Prostate gland (tissue), 2 donors: ENCODE measurements at regions not wholly inside any gene's neighbourhood (a gene's known extent, or its start where the extent isn't known, plus 50 kb on each side); places are given as distances from the start of the nearest gene placed in this dataset.

Experiments used
- DNase-seq: peaks from one replicate; pipeline ENCODE4 v3.0.0-alpha.2; 2019; ENCODE audit warnings: low spot score
- H3K27ac ChIP-seq, 2 donors: fragments of 200-600 bp; sonication (generic); 2 replicates each; pipeline ENCODE4 v1.5.1; 2017 to 2019
- H3K27me3 ChIP-seq: fragments of 200-600 bp; sonication (generic); replicated peaks from 2 replicates; pipeline ENCODE4 v1.5.1; 2019; ENCODE audit not compliant: insufficient read depth
- H3K36me3 ChIP-seq, 2 donors: fragments of 200-600 bp; sonication (generic); 1 replicate in 1 of 2; 2 replicates in 1 of 2; pipeline versions ENCODE4 v1.5.1 to v1.8.1; 2017 to 2019
- H3K4me1 ChIP-seq: fragments of 200-600 bp; sonication (generic); replicated peaks from 2 replicates; pipeline ENCODE4 v1.5.1; 2019
- H3K4me3 ChIP-seq, 2 donors: fragments of 200-600 bp; sonication (generic); 2 replicates each; pipeline ENCODE4 v1.5.1; 2017 to 2019
- H3K9me3 ChIP-seq: fragments of 200-600 bp; sonication (generic); 2 replicates; pipeline ENCODE4 v1.5.1; 2017
- CTCF ChIP-seq, 4 experiments: fragments of 200-600 bp in 2 of 4; fragments of 450-650 bp in 2 of 4; sonication (generic) in 2 of 4; IDR thresholded peaks; 1 replicate in 3 of 4; 2 replicates in 1 of 4; pipeline ENCODE4 v1.5.1; 2016 to 2019; ENCODE audit warnings: antibody characterized with exemption in 4 of 4, mild to moderate bottlenecking in 2 of 4, moderate library complexity in 2 of 4
- POLR2A ChIP-seq: fragments of 450-650 bp; IDR thresholded peaks from one replicate; pipeline ENCODE4 v1.6.1; 2016; ENCODE audit warnings: antibody characterized with exemption, mild to moderate bottlenecking
- POLR2AphosphoS5 ChIP-seq: sonication (generic); formaldehyde crosslinking; IDR thresholded peaks from one replicate; pipeline ENCODE4 v1.6.1; 2017; ENCODE audit warnings: antibody characterized with exemption
- WGBS: methylation state at CpG from one replicate; pipeline ENCODE4 v1.1.5; 2018; 5-methylcytosine and 5-hydroxymethylcytosine counted together
- intact Hi-C: fragments of 100-400 bp; cut with DNase I; formaldehyde crosslinking; loops from one replicate; pipeline ENCODE4 v1.14.2; 2022

GRCh38 chr3:106913966-106914365, 463.3 kb upstream of the CCDC54 start:
- no peaks in the 10 kb centered on the region for H3K27me3 ChIP-seq
- TF ChIP-seq POLR2A (no peak), CTCF (IDR thresholded peaks at IDR 0.05) (no peak), POLR2AphosphoS5 (no peak)
- H3K4me1 ChIP-seq: no peaks in the 10 kb centered on the region
- no peak overlapping the region for H3K27ac ChIP-seq
- no peak for DNase-seq
- H3K4me3 ChIP-seq: no peak overlapping the region
- H3K9me3 ChIP-seq: no peaks in the 10 kb centered on the region
- intact Hi-C loops: no loop called here
- no peaks in the 10 kb centered on the region for H3K36me3 ChIP-seq
- 93% methylated on average over 4 of the region's 4 CpGs for WGBS

GRCh38 chr3:106920609-106921008, 456.6 kb upstream of the CCDC54 start:
- DNase-seq: no peak
- H3K27me3 ChIP-seq: no peaks in the 10 kb centered on the region
- H3K4me1 ChIP-seq: no peaks in the 10 kb centered on the region
- no peaks in the 10 kb centered on the region for H3K36me3 ChIP-seq
- no peak overlapping the region for H3K4me3 ChIP-seq
- intact Hi-C loops: no loop called here
- no peak overlapping the region for H3K27ac ChIP-seq
- TF ChIP-seq CTCF (IDR thresholded peaks at IDR 0.05) (no peak), POLR2AphosphoS5 (no peak), POLR2A (no peak)
- WGBS: 93% methylated on average over 3 of the region's 3 CpGs
- no peaks in the 10 kb centered on the region for H3K9me3 ChIP-seq

- no peak overlapping the region for H3K4me3 ChIP-seq
- H3K36me3 ChIP-seq: no peaks in the 10 kb centered on the region
- no peak for DNase-seq
- no peak for TF ChIP-seq POLR2AphosphoS5
- H3K27me3 ChIP-seq: no peaks in the 10 kb centered on the region
- WGBS: 89% methylated on average over 3 of the region's 3 CpGs
- H3K4me1 ChIP-seq: no peaks in the 10 kb centered on the region
- no peaks in the 10 kb centered on the region for H3K9me3 ChIP-seq
- intact Hi-C loops: no loop called here
- no peak overlapping the region for H3K27ac ChIP-seq
Measured at GRCh38 chr3:106929081-106929480, 448.2 kb upstream of the CCDC54 start.

GRCh38 chr3:106930086-106930485, 447.2 kb upstream of the CCDC54 start:
- intact Hi-C loops: no loop called here
- H3K4me1 ChIP-seq: no peaks in the 10 kb centered on the region
- no peak for DNase-seq
- no peak overlapping the region for H3K4me3 ChIP-seq
- no peaks in the 10 kb centered on the region for H3K36me3 ChIP-seq
- TF ChIP-seq POLR2AphosphoS5: no peak
- TF ChIP-seq CTCF (IDR thresholded peaks at IDR 0.05): no peak
- no peak for TF ChIP-seq POLR2A
- 87% methylated on average over 2 of the region's 2 CpGs for WGBS
- H3K27me3 ChIP-seq: no peaks in the 10 kb centered on the region
- no peaks in the 10 kb centered on the region for H3K9me3 ChIP-seq
- H3K27ac ChIP-seq: no peak overlapping the region

- no peak for DNase-seq
- TF ChIP-seq POLR2AphosphoS5 (no peak), POLR2A (no peak), CTCF (IDR thresholded peaks at IDR 0.05) (no peak)
- 100% methylated on average over 1 of the region's 1 CpG for WGBS
- H3K9me3 ChIP-seq: no peaks in the 10 kb centered on the region
- H3K36me3 ChIP-seq: no peaks in the 10 kb centered on the region
- H3K4me1 ChIP-seq: no peaks in the 10 kb centered on the region
- intact Hi-C loops: no loop called here
- H3K27ac ChIP-seq: no peak overlapping the region
- H3K27me3 ChIP-seq: no peaks in the 10 kb centered on the region
- H3K4me3 ChIP-seq: no peak overlapping the region
Measured at GRCh38 chr3:106931904-106932303, 445.3 kb upstream of the CCDC54 start.
